ENCODE measurements at regions not wholly inside any gene's neighbourhood (a gene's known extent, or its start where the extent isn't known, plus 50 kb on each side); places are given as distances from the start of the nearest gene placed in this dataset.

- no peak for TF ChIP-seq CTCF (IDR thresholded peaks at IDR 0.05; ENCODE audit: low read depth, low read length)
- DNase-seq (ENCODE audit: low read depth, low spot score) = peak; percentile 24
- in situ Hi-C loops (cut with HindIII; ENCODE audit: low sequenced_read_pairs) = no loop called here
- no peak overlapping the region for H3K4me3 ChIP-seq (ENCODE audit: low read depth, low read length)
Measured at GRCh38 chr13:105063676-105064075, 1471.8 kb downstream of the EFNB2 start.

GRCh38 chr13:105059786-105060185 lies 1475.7 kb downstream of the EFNB2 start:
- no peak overlapping the region for H3K4me3 ChIP-seq (ENCODE audit: low read depth, low read length)
- TF ChIP-seq CTCF (IDR thresholded peaks at IDR 0.05; ENCODE audit: low read depth, low read length) = no peak
- DNase-seq (ENCODE audit: low read depth, low spot score) = no peak
- in situ Hi-C loops (cut with HindIII; ENCODE audit: low sequenced_read_pairs) = no loop called here

GRCh38 chr13:105058517-105058916 lies 1476.9 kb downstream of the EFNB2 start:
- DNase-seq (ENCODE audit: low read depth, low spot score) = no peak
- in situ Hi-C loops (cut with HindIII; ENCODE audit: low sequenced_read_pairs) = no loop called here
- TF ChIP-seq CTCF (IDR thresholded peaks at IDR 0.05; ENCODE audit: low read depth, low read length) = no peak
- no peak overlapping the region for H3K4me3 ChIP-seq (ENCODE audit: low read depth, low read length)

- in situ Hi-C loops (cut with HindIII; ENCODE audit: low sequenced_read_pairs) = no loop called here
- DNase-seq (ENCODE audit: low read depth, low spot score) = no peak
- no peak for TF ChIP-seq CTCF (IDR thresholded peaks at IDR 0.05; ENCODE audit: low read depth, low read length)
- H3K4me3 ChIP-seq (ENCODE audit: low read depth, low read length) = no peak overlapping the region
Measured at GRCh38 chr13:105052711-105053110, 1482.8 kb downstream of the EFNB2 start.

- in situ Hi-C loops (cut with HindIII; ENCODE audit: low sequenced_read_pairs) = no loop called here
- H3K4me3 ChIP-seq (ENCODE audit: low read depth, low read length) = no peak overlapping the region
- peak; percentile 62 for DNase-seq (ENCODE audit: low read depth, low spot score)
- no peak for TF ChIP-seq CTCF (IDR thresholded peaks at IDR 0.05; ENCODE audit: low read depth, low read length)
Measured at GRCh38 chr13:105050686-105051085, 1484.8 kb downstream of the EFNB2 start.

- no peak overlapping the region for H3K4me3 ChIP-seq (ENCODE audit: low read depth, low read length)
- no peak for DNase-seq (ENCODE audit: low read depth, low spot score)
- in situ Hi-C loops (cut with HindIII; ENCODE audit: low sequenced_read_pairs) = no loop called here
- no peak for TF ChIP-seq CTCF (IDR thresholded peaks at IDR 0.05; ENCODE audit: low read depth, low read length)
Measured at GRCh38 chr13:105048677-105049076, 1486.8 kb downstream of the EFNB2 start.

Measured in astrocyte of the spinal cord (primary cell).